ENCODE measurements at regions not wholly inside any gene's neighbourhood (a gene's known extent, or its start where the extent isn't known, plus 50 kb on each side); places are given as distances from the start of the nearest gene placed in this dataset.

- ChIA-PET POLR2A (no interaction called here), CTCF (no interaction called here)
- no peak for DNase-seq (ENCODE audit: low read depth, low spot score)
- TF ChIP-seq, protein P1, sequence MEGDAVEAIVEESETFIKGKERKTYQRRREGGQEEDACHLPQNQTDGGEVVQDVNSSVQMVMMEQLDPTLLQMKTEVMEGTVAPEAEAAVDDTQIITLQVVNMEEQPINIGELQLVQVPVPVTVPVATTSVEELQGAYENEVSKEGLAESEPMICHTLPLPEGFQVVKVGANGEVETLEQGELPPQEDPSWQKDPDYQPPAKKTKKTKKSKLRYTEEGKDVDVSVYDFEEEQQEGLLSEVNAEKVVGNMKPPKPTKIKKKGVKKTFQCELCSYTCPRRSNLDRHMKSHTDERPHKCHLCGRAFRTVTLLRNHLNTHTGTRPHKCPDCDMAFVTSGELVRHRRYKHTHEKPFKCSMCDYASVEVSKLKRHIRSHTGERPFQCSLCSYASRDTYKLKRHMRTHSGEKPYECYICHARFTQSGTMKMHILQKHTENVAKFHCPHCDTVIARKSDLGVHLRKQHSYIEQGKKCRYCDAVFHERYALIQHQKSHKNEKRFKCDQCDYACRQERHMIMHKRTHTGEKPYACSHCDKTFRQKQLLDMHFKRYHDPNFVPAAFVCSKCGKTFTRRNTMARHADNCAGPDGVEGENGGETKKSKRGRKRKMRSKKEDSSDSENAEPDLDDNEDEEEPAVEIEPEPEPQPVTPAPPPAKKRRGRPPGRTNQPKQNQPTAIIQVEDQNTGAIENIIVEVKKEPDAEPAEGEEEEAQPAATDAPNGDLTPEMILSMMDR (IDR thresholded peaks at IDR 0.05; ENCODE audit: insufficient read depth, low read length, missing control alignments) = no peak
- H3K4me3 ChIP-seq (ENCODE audit: low read depth, low read length) = no peak overlapping the region
Observed at GRCh38 chr4:116561768-116562167, 523.6 kb downstream of the TRAM1L1 start.

GRCh38 chr4:116551806-116552205, 533.6 kb downstream of the TRAM1L1 start:
- TF ChIP-seq, protein P1 (IDR thresholded peaks at IDR 0.05; ENCODE audit: insufficient read depth, low read length, missing control alignments) = no peak
- ChIA-PET CTCF (no interaction called here), POLR2A (no interaction called here)
- no peak for DNase-seq (ENCODE audit: low read depth, low spot score)
- no peak overlapping the region for H3K4me3 ChIP-seq (ENCODE audit: low read depth, low read length)

GRCh38 chr4:116547632-116548031, 537.7 kb downstream of the TRAM1L1 start:
- TF ChIP-seq, protein P1 (IDR thresholded peaks at IDR 0.05; ENCODE audit: insufficient read depth, low read length, missing control alignments) = no peak
- ChIA-PET POLR2A (no interaction called here), CTCF (no interaction called here)
- DNase-seq (ENCODE audit: low read depth, low spot score) = no peak
- H3K4me3 ChIP-seq (ENCODE audit: low read depth, low read length) = no peak overlapping the region

GRCh38 chr4:116546759-116547158, 538.6 kb downstream of the TRAM1L1 start:
- no peak overlapping the region for H3K4me3 ChIP-seq (ENCODE audit: low read depth, low read length)
- TF ChIP-seq, protein P1 (IDR thresholded peaks at IDR 0.05; ENCODE audit: insufficient read depth, low read length, missing control alignments) = no peak
- no peak for DNase-seq (ENCODE audit: low read depth, low spot score)
- POLR2A ChIA-PET = no interaction called here
- CTCF ChIA-PET = no interaction called here

DNA sequence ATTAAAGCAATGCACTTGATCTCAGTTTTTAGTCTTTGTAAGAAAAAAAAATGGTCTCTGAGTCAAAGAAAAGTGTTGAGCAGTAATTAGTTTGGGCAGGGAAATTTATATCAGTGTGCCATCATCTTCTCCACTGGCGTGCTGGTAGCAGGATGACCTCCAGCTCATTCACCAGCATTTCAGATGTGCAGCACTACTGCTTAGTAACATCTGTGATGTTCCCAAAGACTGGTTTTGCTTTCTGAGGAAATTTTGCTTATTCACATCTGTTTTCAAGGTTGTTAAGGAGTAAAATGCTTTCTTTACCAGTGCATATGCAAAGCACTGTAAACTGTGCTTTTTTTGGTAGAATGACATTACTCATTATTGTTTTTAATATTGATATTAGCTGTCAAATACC, 540.4 kb downstream of the TRAM1L1 start:
- ChIA-PET POLR2A (no interaction called here), CTCF (no interaction called here)
- TF ChIP-seq, protein P1 (IDR thresholded peaks at IDR 0.05; ENCODE audit: insufficient read depth, low read length, missing control alignments) = no peak
- no peak for DNase-seq (ENCODE audit: low read depth, low spot score)
- H3K4me3 ChIP-seq (ENCODE audit: low read depth, low read length) = no peak overlapping the region

GRCh38 chr4:116539744-116540143, 545.6 kb downstream of the TRAM1L1 start:
- ChIA-PET POLR2A (no interaction called here), CTCF (no interaction called here)
- no peak for DNase-seq (ENCODE audit: low read depth, low spot score)
- no peak overlapping the region for H3K4me3 ChIP-seq (ENCODE audit: low read depth, low read length)
- TF ChIP-seq, protein P1 (IDR thresholded peaks at IDR 0.05; ENCODE audit: insufficient read depth, low read length, missing control alignments) = no peak

Data from AG04449 (cell line).